H1 (cell line): ENCODE measurements at regions not wholly inside any gene's neighbourhood (a gene's known extent, or its start where the extent isn't known, plus 50 kb on each side); places are given as distances from the start of the nearest gene placed in this dataset.

ENCODE experiments used
- CTCF ChIA-PET: fragments of 300-600 bp; sonication (Branson Sonifier 250); formaldehyde crosslinking; loops from one replicate; lab custom pipeline; 2021; ENCODE audit not compliant: partially characterized antibody; lab: Charles Lee
- POLR2A ChIA-PET: fragments of 300-600 bp; sonication (Branson Sonifier 250); formaldehyde crosslinking; loops from one replicate; lab custom pipeline; 2021; ENCODE audit warnings: inconsistent platforms; ENCODE audit not compliant: partially characterized antibody; lab: Charles Lee
- DNase-seq, 2 experiments: peaks; one replicate each; pipeline versions ENCODE4 v3.0.0 to v3.0.0-alpha.2; 2010 to 2022; ENCODE audit warnings: low spot score in 2 of 2, low read depth in 1 of 2, mixed read lengths in 1 of 2
- FAIRE-seq: peaks from 2 replicates; lab custom pipeline; 2011; peaks lifted over from hg19 to GRCh38; lab: Jason Lieb, UNC
- H2AFZ ChIP-seq: 2 replicates; pipeline ENCODE4 v1.8.1; 2012; ENCODE audit warnings: low read length, inconsistent platforms
- H2AK5ac ChIP-seq: 2 replicates; pipeline ENCODE4 v1.6.1; 2013; ENCODE audit warnings: low read depth, low read length
- H2BK120ac ChIP-seq: replicated peaks from 2 replicates; pipeline ENCODE3; 2013; ENCODE audit warnings: low read depth, low read length, inconsistent platforms
- H2BK12ac ChIP-seq: 2 replicates; pipeline ENCODE4 v1.6.1; 2013; ENCODE audit warnings: low read depth, low read length
- H2BK15ac ChIP-seq: 2 replicates; pipeline ENCODE4 v1.6.1; 2013; ENCODE audit warnings: low read length
- H2BK20ac ChIP-seq: 2 replicates; pipeline ENCODE4 v1.6.1; 2013; ENCODE audit warnings: low read length
- H2BK5ac ChIP-seq: 2 replicates; pipeline ENCODE4 v1.6.1; 2013; ENCODE audit warnings: low read depth, low read length
- H3K14ac ChIP-seq: 2 replicates; pipeline ENCODE4 v1.6.1; 2013; ENCODE audit warnings: inconsistent platforms; ENCODE audit not compliant: insufficient read length
- H3K18ac ChIP-seq: 2 replicates; pipeline ENCODE4 v1.6.1; 2013; ENCODE audit warnings: low read length; ENCODE audit errors: extremely low read depth
- H3K23ac ChIP-seq: 2 replicates; pipeline ENCODE4 v1.6.1; 2013; ENCODE audit warnings: inconsistent platforms; ENCODE audit not compliant: insufficient read length
- H3K23me2 ChIP-seq: 2 replicates; pipeline ENCODE4 v1.6.1; 2013; ENCODE audit warnings: low read depth, low read length
- H3K27ac ChIP-seq: 2 replicates; pipeline ENCODE4 v1.6.1; 2011; ENCODE audit warnings: low read depth, low read length, inconsistent platforms
- H3K27me3 ChIP-seq, 4 experiments: replicated peaks in 1 of 4; 1 replicate in 1 of 4; 2 replicates in 3 of 4; pipeline versions ENCODE4 v1.6.1 to v1.8.1; 2011 to 2013; ENCODE audit warnings: low read length in 3 of 4, mild to moderate bottlenecking in 3 of 4, inconsistent platforms in 2 of 4, mixed read lengths in 2 of 4, moderate library complexity in 1 of 4; ENCODE audit not compliant: control insufficient read depth in 3 of 4, insufficient read depth in 3 of 4; ENCODE audit errors: extremely low read depth in 1 of 4
- H3K36me3 ChIP-seq, 4 experiments: 2 replicates each; pipeline versions ENCODE4 v1.6.1 to v1.8.1; 2011 to 2013; ENCODE audit warnings: mild to moderate bottlenecking in 4 of 4, low read length in 3 of 4, moderate library complexity in 2 of 4, control low read depth in 1 of 4, inconsistent platforms in 1 of 4; ENCODE audit not compliant: insufficient read depth in 4 of 4, control insufficient read depth in 2 of 4
- H3K4ac ChIP-seq: replicated peaks from 2 replicates; pipeline ENCODE3; 2013; ENCODE audit warnings: low read length, low read depth, mixed read lengths, inconsistent platforms; ENCODE audit not compliant: insufficient read length
- H3K4me1 ChIP-seq, 4 experiments: replicated peaks in 1 of 4; 1 replicate in 1 of 4; 2 replicates in 3 of 4; pipeline versions ENCODE4 v1.6.1 to v1.8.1; 2011 to 2013; ENCODE audit warnings: low read length in 3 of 4, inconsistent platforms in 2 of 4, mixed read lengths in 1 of 4; ENCODE audit not compliant: insufficient read depth in 4 of 4, control insufficient read depth in 3 of 4
- H3K4me2 ChIP-seq, 2 experiments: 2 replicates each; pipeline versions ENCODE4 v1.6.1 to v1.8.1; 2011 to 2013; ENCODE audit warnings: low read depth in 2 of 2, low read length in 2 of 2, control low read depth in 1 of 2, inconsistent platforms in 1 of 2, mild to moderate bottlenecking in 1 of 2; ENCODE audit not compliant: insufficient read depth in 1 of 2
- H3K4me3 ChIP-seq, 4 experiments: fragments of 200-600, 300-600 bp in 1 of 4; sonication (generic), shearing (Covaris generic), sonication (Bioruptor Twin) in 1 of 4; 2 replicates each; pipeline versions ENCODE4 v1.5.1 to v1.8.1; 2011 to 2016; ENCODE audit warnings: low read length in 4 of 4, low read depth in 3 of 4, control low read depth in 2 of 4, inconsistent platforms in 2 of 4, mild to moderate bottlenecking in 2 of 4, mixed read lengths in 1 of 4, moderate library complexity in 1 of 4; ENCODE audit not compliant: insufficient read depth in 2 of 4; ENCODE audit errors: extremely low read depth in 1 of 4
- H3K56ac ChIP-seq: replicated peaks from 2 replicates; pipeline ENCODE3; 2013; ENCODE audit warnings: low read depth, mild to moderate bottlenecking, mixed read lengths, low read length, inconsistent platforms; ENCODE audit not compliant: insufficient read length
- H3K79me1 ChIP-seq: 2 replicates; pipeline ENCODE4 v1.6.1; 2013; ENCODE audit warnings: low read depth, low read length, control low read depth
- H3K79me2 ChIP-seq, 2 experiments: 2 replicates each; pipeline versions ENCODE4 v1.6.1 to v1.8.1; 2012 to 2013; ENCODE audit warnings: low read length in 2 of 2, mild to moderate bottlenecking in 2 of 2, inconsistent platforms in 1 of 2; ENCODE audit not compliant: insufficient read depth in 2 of 2, control insufficient read depth in 1 of 2
- H3K9ac ChIP-seq, 4 experiments: replicated peaks in 1 of 4; 1 replicate in 1 of 4; 2 replicates in 3 of 4; pipeline versions ENCODE4 v1.6.1 to v1.8.1; 2011 to 2013; ENCODE audit warnings: low read depth in 3 of 4, low read length in 3 of 4, control low read depth in 2 of 4, mild to moderate bottlenecking in 2 of 4, moderate library complexity in 2 of 4, inconsistent platforms in 1 of 4; ENCODE audit errors: extremely low read depth in 1 of 4
- H3K9me3 ChIP-seq, 2 experiments: 2 replicates each; pipeline versions ENCODE4 v1.6.1 to v1.8.1; 2012 to 2013; ENCODE audit warnings: mild to moderate bottlenecking in 2 of 2, moderate library complexity in 2 of 2, control low read depth in 1 of 2, inconsistent platforms in 1 of 2, low read depth in 1 of 2, low read length in 1 of 2, mixed read lengths in 1 of 2; ENCODE audit not compliant: insufficient read depth in 2 of 2
- H4K20me1 ChIP-seq, 2 experiments: replicated peaks in 1 of 2; 2 replicates each; pipeline versions ENCODE3 to v1.8.1; 2011 to 2013; ENCODE audit warnings: inconsistent platforms in 2 of 2, low read length in 2 of 2, mild to moderate bottlenecking in 1 of 2; ENCODE audit not compliant: insufficient read depth in 2 of 2, control insufficient read depth in 1 of 2
- H4K5ac ChIP-seq: 2 replicates; pipeline ENCODE4 v1.6.1; 2013; ENCODE audit warnings: low read length, low read depth, mixed read lengths, inconsistent platforms; ENCODE audit not compliant: insufficient read length
- H4K8ac ChIP-seq: 2 replicates; pipeline ENCODE4 v1.8.0; 2013; ENCODE audit warnings: mild to moderate bottlenecking, moderate library complexity, low read length, inconsistent platforms; ENCODE audit not compliant: insufficient read depth; ENCODE audit errors: extremely low read depth
- H4K91ac ChIP-seq: replicated peaks from 2 replicates; pipeline ENCODE3; 2013; ENCODE audit warnings: low read length, mixed read lengths, inconsistent platforms; ENCODE audit not compliant: insufficient read length
- JUN ChIP-seq: IDR thresholded peaks from 2 replicates; pipeline ENCODE4 v1.6.1; 2011; ENCODE audit warnings: low read depth, mild to moderate bottlenecking, improper control_type of control experiment, low read length
- SAP30 ChIP-seq: fragments of 300-600 bp; sonication (generic); IDR thresholded peaks from 2 replicates; pipeline ENCODE4 v1.7.1; 2012; ENCODE audit warnings: low read length, moderate library complexity, mild to moderate bottlenecking, inconsistent platforms; ENCODE audit not compliant: insufficient read depth, insufficient replicate concordance
- SIRT6 ChIP-seq: IDR thresholded peaks from one replicate; pipeline ENCODE4 v1.7.1; 2012; ENCODE audit warnings: low read length, inconsistent platforms
- SP2 ChIP-seq: IDR thresholded peaks from 2 replicates; pipeline ENCODE4 v1.6.1; 2012; ENCODE audit warnings: mild to moderate bottlenecking, low read length, inconsistent platforms
- SP4 ChIP-seq: IDR thresholded peaks from 2 replicates; pipeline ENCODE4 v1.6.1; 2012; ENCODE audit warnings: low read length, inconsistent platforms
- WGBS, 2 experiments: shearing (Covaris generic) in 1 of 2; methylation state at CpG; one replicate each; pipeline versions ENCODE4 v1.1.6 to v1.1.7; 2013 to 2015; ENCODE audit warnings: low lambda C conversion rate in 2 of 2, mixed read lengths in 2 of 2, inconsistent platforms in 1 of 2, low coverage in 1 of 2, missing lambda C conversion rate in 1 of 2; ENCODE audit not compliant: insufficient replicate concordance in 2 of 2, insufficient coverage in 1 of 2, insufficient read length in 1 of 2; ENCODE audit errors: extremely low coverage in 1 of 2, missing lambda C conversion rate in 1 of 2; 5-methylcytosine and 5-hydroxymethylcytosine counted together

- H2BK20ac ChIP-seq: no peak overlapping the region
- H3K4ac ChIP-seq: no peak overlapping the region
- H4K5ac ChIP-seq: no peak overlapping the region
- TF ChIP-seq SIRT6: no peak
- no peak for TF ChIP-seq JUN
- TF ChIP-seq SP4: no peak
- no peak for TF ChIP-seq SAP30
- no peak for TF ChIP-seq SP2
- WGBS, 2 experiments: 92% methylated on average over 8 of the region's 8 CpGs; no CpG with 5 or more reads in 1 of the 2 experiments
- no peak overlapping the region for H3K18ac ChIP-seq
- H4K91ac ChIP-seq: no peak overlapping the region
- H3K23me2 ChIP-seq: no peaks in the 10 kb centered on the region
- H3K79me2 ChIP-seq: no peaks in the 10 kb centered on the region
- POLR2A ChIA-PET: no interaction called here
- CTCF ChIA-PET: no interaction called here
- H4K20me1 ChIP-seq: no peaks in the 10 kb centered on the region
- H2BK15ac ChIP-seq: no peak overlapping the region
- FAIRE-seq (no peak), DNase-seq (no peak)
- H3K36me3 ChIP-seq: no peaks in the 10 kb centered on the region
- H3K79me1 ChIP-seq: no peaks in the 10 kb centered on the region
- H3K4me3 ChIP-seq: no peak overlapping the region
- no peak overlapping the region for H3K27ac ChIP-seq
- H2BK12ac ChIP-seq: no peak overlapping the region
- no peak overlapping the region for H3K9ac ChIP-seq
- H3K4me1 ChIP-seq: peaks cover 0 to 5% (median under 1%) of the 10 kb centered on the region in 4 experiments; a peak in 1 of 7 replicates
- no peak overlapping the region for H2BK5ac ChIP-seq
- H2BK120ac ChIP-seq: no peak overlapping the region
- no peak overlapping the region for H3K23ac ChIP-seq
- no peak overlapping the region for H3K4me2 ChIP-seq
- no peaks in the 10 kb centered on the region for H3K27me3 ChIP-seq
- H2AFZ ChIP-seq: no peak overlapping the region
- H3K56ac ChIP-seq: no peak overlapping the region
- H4K8ac ChIP-seq: no peak overlapping the region
- no peak overlapping the region for H3K14ac ChIP-seq
- no peak overlapping the region for H2AK5ac ChIP-seq
- no peaks in the 10 kb centered on the region for H3K9me3 ChIP-seq
These were observed 445.6 kb downstream of the RND3 start for GRCh38 chr2:150041722-150042425.
